ENCODE measurements at regions not wholly inside any gene's neighbourhood (a gene's known extent, or its start where the extent isn't known, plus 50 kb on each side); places are given as distances from the start of the nearest gene placed in this dataset.

GRCh38 chr13:64884976-64885375 is 2345.2 kb downstream of the PCDH9 start:
- Histone ChIP-seq H3K4me2 (no peak overlapping the region), H3K79me2 (no peaks in the 10 kb centered on the region), H3K9me3 (ENCODE audit: low read depth) (no peaks in the 10 kb centered on the region), H3K36me3 (replicated peaks; ENCODE audit: insufficient read depth, low read depth) (no peaks in the 10 kb centered on the region), H2AFZ (no peak overlapping the region), H4K20me1 (ENCODE audit: insufficient read depth, poor library complexity, severe bottlenecking) (no peaks in the 10 kb centered on the region), H3K4me1 (ENCODE audit: insufficient read depth) (no peaks in the 10 kb centered on the region), H3K4me3 (no peak overlapping the region), H3K27ac (no peak overlapping the region), H3K9me2 (replicated peaks; ENCODE audit: insufficient read depth) (no peaks in the 10 kb centered on the region), H3K27me3 (no peaks in the 10 kb centered on the region)
- TF ChIP-seq EZH2phosphoT487 (IDR thresholded peaks at IDR 0.05; ENCODE audit: low read depth, severe bottlenecking, unreplicated experiment), result no peak
- no peak for TF ChIP-seq CTCF (IDR thresholded peaks at IDR 0.05; ENCODE audit: poor library complexity)
- WGBS (ENCODE audit: low lambda C conversion rate, missing lambda C conversion rate), result 73% methylated on average over 2 of the region's 2 CpGs
- DNase-seq (ENCODE audit: low spot score), result no peak

DNA sequence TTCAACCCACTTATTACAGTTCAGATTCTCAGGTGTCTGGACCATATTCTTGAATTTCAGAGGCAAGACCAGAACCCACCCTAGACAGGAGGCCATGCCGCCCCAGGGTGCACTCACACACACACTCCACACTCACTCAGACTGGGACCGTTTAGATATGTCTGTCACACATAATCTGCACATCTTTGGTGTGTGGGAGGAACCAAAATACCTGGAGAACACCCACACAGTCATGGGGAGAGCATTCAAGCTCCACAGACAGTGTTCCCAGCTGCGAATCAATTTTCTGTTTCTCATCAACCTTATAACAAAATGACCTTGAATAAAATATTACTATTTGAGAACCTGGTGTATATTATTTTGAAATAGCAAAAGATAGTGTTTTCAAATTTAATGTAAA is 2353.0 kb downstream of the PCDH9 start:
- no peaks in the 10 kb centered on the region for H3K9me2 ChIP-seq (replicated peaks; ENCODE audit: insufficient read depth)
- no peak overlapping the region for H2AFZ ChIP-seq
- no peaks in the 10 kb centered on the region for H3K79me2 ChIP-seq
- no peaks in the 10 kb centered on the region for H3K36me3 ChIP-seq (replicated peaks; ENCODE audit: insufficient read depth, low read depth)
- H3K4me3 ChIP-seq, result no peak overlapping the region
- no peak overlapping the region for H3K4me2 ChIP-seq
- no peak for DNase-seq (ENCODE audit: low spot score)
- H3K27ac ChIP-seq, result no peak overlapping the region
- H3K27me3 ChIP-seq, result no peaks in the 10 kb centered on the region
- no peak for TF ChIP-seq CTCF (IDR thresholded peaks at IDR 0.05; ENCODE audit: poor library complexity)
- no peak for TF ChIP-seq EZH2phosphoT487 (IDR thresholded peaks at IDR 0.05; ENCODE audit: low read depth, severe bottlenecking, unreplicated experiment)
- no peak for TF ChIP-seq EZH2 (IDR thresholded peaks at IDR 0.05; ENCODE audit: borderline replicate concordance)
- no peaks in the 10 kb centered on the region for H4K20me1 ChIP-seq (ENCODE audit: insufficient read depth, poor library complexity, severe bottlenecking)
- 81% methylated on average over 3 of the region's 3 CpGs for WGBS (ENCODE audit: low lambda C conversion rate, missing lambda C conversion rate)
- H3K4me1 ChIP-seq (ENCODE audit: insufficient read depth), result no peaks in the 10 kb centered on the region
- H3K9me3 ChIP-seq (ENCODE audit: low read depth), result no peaks in the 10 kb centered on the region

DNA sequence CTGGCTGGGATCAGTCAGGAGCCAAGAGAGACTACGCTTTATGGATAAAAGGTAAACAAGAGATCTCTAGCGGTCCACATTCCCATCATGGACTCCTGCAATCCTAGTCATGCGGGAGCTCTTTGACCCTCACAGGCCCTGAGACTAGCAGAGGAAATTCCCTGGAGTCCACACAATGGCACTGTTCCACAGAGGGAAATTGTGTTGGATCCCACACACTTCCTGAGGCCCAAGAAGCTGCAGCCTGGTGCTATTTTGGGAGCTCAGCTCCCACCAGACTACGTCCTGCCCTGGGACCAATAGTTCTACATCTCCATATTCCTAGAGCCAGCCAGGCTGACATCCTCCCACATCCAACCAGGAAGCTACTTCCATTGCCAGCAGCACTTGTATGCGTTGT is 2358.4 kb downstream of the PCDH9 start:
- Histone ChIP-seq H3K4me3 (no peak overlapping the region), H3K36me3 (replicated peaks; ENCODE audit: insufficient read depth, low read depth) (no peaks in the 10 kb centered on the region), H4K20me1 (ENCODE audit: insufficient read depth, poor library complexity, severe bottlenecking) (no peaks in the 10 kb centered on the region), H2AFZ (no peak overlapping the region), H3K9me3 (ENCODE audit: low read depth) (no peaks in the 10 kb centered on the region), H3K4me1 (ENCODE audit: insufficient read depth) (no peaks in the 10 kb centered on the region), H3K4me2 (no peak overlapping the region), H3K9me2 (replicated peaks; ENCODE audit: insufficient read depth) (no peaks in the 10 kb centered on the region), H3K79me2 (no peaks in the 10 kb centered on the region), H3K27me3 (no peaks in the 10 kb centered on the region), H3K27ac (no peak overlapping the region)
- 95% methylated on average over 5 of the region's 5 CpGs for WGBS (ENCODE audit: low lambda C conversion rate, missing lambda C conversion rate)
- no peak for DNase-seq (ENCODE audit: low spot score)
- no peak for TF ChIP-seq EZH2 (IDR thresholded peaks at IDR 0.05; ENCODE audit: borderline replicate concordance)
- TF ChIP-seq CTCF (IDR thresholded peaks at IDR 0.05; ENCODE audit: poor library complexity), result no peak
- TF ChIP-seq EZH2phosphoT487 (IDR thresholded peaks at IDR 0.05; ENCODE audit: low read depth, severe bottlenecking, unreplicated experiment), result no peak

GRCh38 chr13:64869539-64869938 is 2360.6 kb downstream of the PCDH9 start:
- TF ChIP-seq EZH2 (IDR thresholded peaks at IDR 0.05; ENCODE audit: borderline replicate concordance), result no peak
- TF ChIP-seq EZH2phosphoT487 (IDR thresholded peaks at IDR 0.05; ENCODE audit: low read depth, severe bottlenecking, unreplicated experiment), result no peak
- TF ChIP-seq CTCF (IDR thresholded peaks at IDR 0.05; ENCODE audit: poor library complexity), result no peak
- Histone ChIP-seq H3K79me2 (no peaks in the 10 kb centered on the region), H2AFZ (no peak overlapping the region), H3K4me3 (no peak overlapping the region), H3K9me2 (replicated peaks; ENCODE audit: insufficient read depth) (no peaks in the 10 kb centered on the region), H3K27me3 (no peaks in the 10 kb centered on the region), H4K20me1 (ENCODE audit: insufficient read depth, poor library complexity, severe bottlenecking) (no peaks in the 10 kb centered on the region), H3K36me3 (replicated peaks; ENCODE audit: insufficient read depth, low read depth) (no peaks in the 10 kb centered on the region), H3K27ac (no peak overlapping the region), H3K9me3 (ENCODE audit: low read depth) (no peaks in the 10 kb centered on the region), H3K4me1 (ENCODE audit: insufficient read depth) (no peaks in the 10 kb centered on the region), H3K4me2 (no peak overlapping the region)
- DNase-seq (ENCODE audit: low spot score), result no peak
- 76% methylated on average over 3 of the region's 3 CpGs for WGBS (ENCODE audit: low lambda C conversion rate, missing lambda C conversion rate)

Data from hepatocyte (in vitro differentiated cells).